IMR-90 (cell line): ENCODE measurements at regions not wholly inside any gene's neighbourhood (a gene's known extent, or its start where the extent isn't known, plus 50 kb on each side); places are given as distances from the start of the nearest gene placed in this dataset.

Experiments used
- ATAC-seq: fragments of 200-7000 bp; cut with Tn5 transposase; 2 replicates; pipeline ENCODE4 v1.9.1; 2020; ENCODE audit warnings: low read depth, mild to moderate bottlenecking, moderate library complexity
- BruUV-seq: library from RNA; stranded (reverse); fragments of 400-500 nt; replicated peaks from 2 replicates; lab custom pipeline; 2021; lab: Mats Ljungman, UMichigan
- CTCF ChIA-PET: fragments of 300-600 bp; formaldehyde crosslinking; extraction: SDS; loops from one replicate; lab custom pipeline; 2021; ENCODE audit warnings: antibody characterized with exemption; lab: Yijun Ruan, JAX
- POLR2A ChIA-PET: fragments of 300-600 bp; sonication (Branson Sonifier 250); formaldehyde crosslinking; loops from one replicate; lab custom pipeline; 2022; ENCODE audit warnings: antibody characterized with exemption; ENCODE audit not compliant: unreplicated experiment; lab: Charles Lee
- DNase-seq: peaks from one replicate; pipeline ENCODE4 v3.0.0; 2013
- H2AFZ ChIP-seq: replicated peaks from 2 replicates; pipeline ENCODE3; 2013; ENCODE audit warnings: low read length, mild to moderate bottlenecking; ENCODE audit not compliant: poor library complexity
- H2AK5ac ChIP-seq: 2 replicates; pipeline ENCODE4 v1.6.1; 2013; ENCODE audit warnings: low read depth, low read length, inconsistent platforms
- H2AK9ac ChIP-seq: replicated peaks from 2 replicates; pipeline ENCODE3; 2013; ENCODE audit warnings: mild to moderate bottlenecking, low read depth, low read length, moderate library complexity; ENCODE audit not compliant: poor library complexity
- H2BK120ac ChIP-seq: 2 replicates; pipeline ENCODE4 v1.6.1; 2013; ENCODE audit warnings: low read depth, low read length, inconsistent platforms
- H2BK15ac ChIP-seq: 3 replicates; pipeline ENCODE4 v1.6.1; 2013; ENCODE audit warnings: low read depth, low read length, inconsistent platforms
- H2BK20ac ChIP-seq: 2 replicates; pipeline ENCODE4 v1.6.1; 2013; ENCODE audit warnings: low read depth, mild to moderate bottlenecking, inconsistent platforms, low read length, moderate library complexity
- H2BK5ac ChIP-seq: 2 replicates; pipeline ENCODE4 v1.6.1; 2013; ENCODE audit warnings: mild to moderate bottlenecking, low read depth, low read length, inconsistent platforms; ENCODE audit not compliant: poor library complexity, severe bottlenecking
- H3K14ac ChIP-seq: replicated peaks from 2 replicates; pipeline ENCODE4 v1.6.1; 2013; ENCODE audit warnings: low read depth, low read length, inconsistent platforms
- H3K18ac ChIP-seq: 2 replicates; pipeline ENCODE4 v1.6.1; 2013; ENCODE audit warnings: low read depth, low read length, control low read depth
- H3K23ac ChIP-seq: 2 replicates; pipeline ENCODE4 v1.6.1; 2013; ENCODE audit warnings: low read depth, low read length, inconsistent platforms
- H3K27ac ChIP-seq: 2 replicates; pipeline ENCODE4 v1.5.1; 2013; ENCODE audit warnings: mild to moderate bottlenecking, control low read depth, low read length; ENCODE audit not compliant: insufficient read depth
- H3K27me3 ChIP-seq: 2 replicates; pipeline ENCODE4 v1.6.1; 2013; ENCODE audit warnings: low read length; ENCODE audit not compliant: control insufficient read depth, insufficient read depth
- H3K36me3 ChIP-seq: 2 replicates; pipeline ENCODE4 v1.6.1; 2013; ENCODE audit warnings: low read length, mixed read lengths; ENCODE audit not compliant: control insufficient read depth, insufficient read depth
- H3K4ac ChIP-seq: 2 replicates; pipeline ENCODE4 v1.6.1; 2013; ENCODE audit warnings: low read depth, low read length, inconsistent platforms
- H3K4me1 ChIP-seq: 2 replicates; pipeline ENCODE4 v1.6.1; 2013; ENCODE audit warnings: low read length, mixed read lengths; ENCODE audit not compliant: control insufficient read depth, insufficient read depth
- H3K4me2 ChIP-seq: 2 replicates; pipeline ENCODE4 v1.6.1; 2013; ENCODE audit warnings: low read depth, mild to moderate bottlenecking, control low read depth, low read length, moderate library complexity
- H3K4me3 ChIP-seq: 2 replicates; pipeline ENCODE4 v1.5.1; 2013; ENCODE audit warnings: low read depth, mild to moderate bottlenecking, control low read depth, low read length, moderate library complexity; ENCODE audit not compliant: insufficient read depth
- H3K56ac ChIP-seq: 2 replicates; pipeline ENCODE4 v1.6.1; 2013; ENCODE audit warnings: low read length, inconsistent platforms; ENCODE audit not compliant: insufficient read depth; ENCODE audit errors: extremely low read depth
- H3K79me1 ChIP-seq, 2 experiments: 2 replicates each; pipeline ENCODE4 v1.6.1; 2013; ENCODE audit warnings: low read length in 2 of 2, inconsistent platforms in 1 of 2, low read depth in 1 of 2
- H3K9ac ChIP-seq: 2 replicates; pipeline ENCODE4 v1.6.1; 2013; ENCODE audit warnings: low read depth, low read length, control low read depth
- H3K9me1 ChIP-seq: 2 replicates; pipeline ENCODE4 v1.6.1; 2013; ENCODE audit warnings: low read length, inconsistent platforms; ENCODE audit not compliant: insufficient read depth
- H3K9me3 ChIP-seq: 2 replicates; pipeline ENCODE4 v1.6.1; 2013; ENCODE audit warnings: low read length; ENCODE audit not compliant: control insufficient read depth, insufficient read depth
- H4K20me1 ChIP-seq: 2 replicates; pipeline ENCODE4 v1.6.1; 2013; ENCODE audit warnings: low read length, inconsistent platforms; ENCODE audit not compliant: insufficient read depth
- H4K5ac ChIP-seq: 2 replicates; pipeline ENCODE4 v1.6.1; 2013; ENCODE audit warnings: mild to moderate bottlenecking, low read depth, low read length, control low read depth
- H4K8ac ChIP-seq, 2 experiments: 2 replicates each; pipeline ENCODE4 v1.6.1; 2013; ENCODE audit warnings: low read depth in 2 of 2, low read length in 2 of 2, control low read depth in 1 of 2, inconsistent platforms in 1 of 2
- H4K91ac ChIP-seq: 2 replicates; pipeline ENCODE4 v1.6.1; 2013; ENCODE audit warnings: low read depth, low read length, inconsistent platforms; ENCODE audit not compliant: insufficient read depth
- CEBPB ChIP-seq: IDR thresholded peaks from 2 replicates; pipeline ENCODE4 v1.6.1; 2012; ENCODE audit warnings: low read depth, low read length, improper control_type of control experiment
- CTCF ChIP-seq: conservative IDR thresholded peaks from 2 replicates; pipeline ENCODE4 v1.5.1; 2012; ENCODE audit warnings: mild to moderate bottlenecking, low read depth, low read length, improper control_type of control experiment
- ELK1 ChIP-seq: fragments of 150-350 bp; IDR thresholded peaks from 2 replicates; pipeline ENCODE4 v1.6.1; 2016; ENCODE audit warnings: low read depth, mild to moderate bottlenecking, low read length, moderate library complexity, borderline replicate concordance
- FOS ChIP-seq: fragments of 150-350 bp; IDR thresholded peaks from 2 replicates; pipeline ENCODE4 v1.6.1; 2016; ENCODE audit warnings: low read depth, low read length
- MAFK ChIP-seq: IDR thresholded peaks from 2 replicates; pipeline ENCODE4 v1.6.1; 2012; ENCODE audit warnings: low read depth, low read length, improper control_type of control experiment
- NFE2L2 ChIP-seq: fragments of 150-350 bp; IDR thresholded peaks from 2 replicates; pipeline ENCODE4 v1.6.1; 2016; ENCODE audit warnings: low read depth, mild to moderate bottlenecking, low read length
- SMC3 ChIP-seq: fragments of 150-350 bp; IDR thresholded peaks from 2 replicates; pipeline ENCODE4 v1.6.1; 2016; ENCODE audit warnings: low read depth, mild to moderate bottlenecking, antibody characterized with exemption, low read length, moderate library complexity
- WGBS, 2 experiments: methylation state at CpG; one replicate each; pipeline versions ENCODE4 v1.1.5 to v1.1.7; 2013; ENCODE audit warnings: missing lambda C conversion rate in 2 of 2; ENCODE audit not compliant: insufficient read length in 1 of 2; ENCODE audit errors: extremely low coverage in 2 of 2; 5-methylcytosine and 5-hydroxymethylcytosine counted together
- dilution Hi-C: fragments of 300-500 bp; cut with HindIII; formaldehyde crosslinking; loops from one replicate; pipeline ENCODE4 v1.14.3; 2018; ENCODE audit warnings: low sequenced_read_pairs; ENCODE audit not compliant: unreplicated experiment
- in situ Hi-C: fragments of 300-500 bp; cut with MboI; formaldehyde crosslinking; loops from 3 replicates; pipeline ENCODE4 v1.14.3; 2019; ENCODE audit warnings: low sequenced_read_pairs, inconsistent platforms, mixed read lengths
- intact Hi-C: fragments of 100-400 bp; cut with micrococcal nuclease; formaldehyde crosslinking; loops from 2 replicates; pipeline ENCODE4 v1.10.0; 2022

GRCh38 chr3:162295323-162295983 is 798.8 kb downstream of the OTOL1 start:
- ATAC-seq, result peak; percentile 98
- Histone ChIP-seq H3K4me1 (peaks cover 4% of the 10 kb centered on the region; the same call in 1 of the 2 replicates), H2BK15ac (peak overlapping the region; percentile 63; the same call in 2 of the 3 replicates), H3K56ac (peak overlapping the region; percentile 76), H4K20me1 (no peaks in the 10 kb centered on the region), H3K14ac (peak overlapping the region; percentile 89), H3K4ac (peak overlapping the region; percentile 96), H4K91ac (peak overlapping the region; percentile 96), H4K5ac (peak overlapping the region; percentile 94; the same call in 1 of the 2 replicates), H3K4me2 (peak overlapping the region; percentile 83; the same call in 1 of the 2 replicates), H3K27ac (peak overlapping the region; percentile 52), H3K79me1 (no peaks in the 10 kb centered on the region), H3K4me3 (no peak overlapping the region), H3K9me3 (peaks cover 2% of the 10 kb centered on the region; the same call in 1 of the 2 replicates), H4K8ac (peak overlapping the region; percentile 68 to 94), H3K27me3 (no peaks in the 10 kb centered on the region), H2BK5ac (peak overlapping the region; percentile 100), H2BK120ac (peak overlapping the region; percentile 99), H3K9me1 (peaks cover 3% of the 10 kb centered on the region; the same call in 1 of the 2 replicates), H3K36me3 (no peaks in the 10 kb centered on the region), H2AK9ac (no peak overlapping the region), H2BK20ac (peak overlapping the region; percentile 99), H3K9ac (peak overlapping the region; percentile 27; the same call in 1 of the 2 replicates), H2AFZ (peak overlapping the region; percentile 84), H2AK5ac (peak overlapping the region; percentile 72; the same call in 1 of the 2 replicates), H3K23ac (peak overlapping the region; percentile 87), H3K18ac (peak overlapping the region; percentile 89)
- dilution Hi-C loops, result no loop called here
- no TSS peak for BruUV-seq
- CTCF ChIA-PET, result interaction anchor here (1.5 kb wide), 1 partner anchor 10 kb away, joined by 4 read pairs; no protein-coding TSS in a partner anchor
- intact Hi-C loops, result loop anchor here (5.0 to 10.0 kb wide), 2 partner anchors 153 to 199 kb away; no protein-coding TSS in a partner anchor
- no CpG with 5 or more reads among the region's 6 CpGs for WGBS, 2 experiments
- POLR2A ChIA-PET, result interaction anchor here (0.7 kb wide), 1 partner anchor 548 kb away, joined by 3 read pairs; no protein-coding TSS in a partner anchor
- in situ Hi-C loops, result no loop called here
- TF ChIP-seq CTCF (no peak), SMC3 (no peak), MAFK (peak; percentile 77), CEBPB (peak; percentile 19; the same call in 1 of the 2 replicates), FOS (peak; percentile 73), ELK1 (no peak), NFE2L2 (peak; percentile 91)
- peak; percentile 97 for DNase-seq
